DMS153 (cell line): ENCODE measurements at regions not wholly inside any gene's neighbourhood (a gene's known extent, or its start where the extent isn't known, plus 50 kb on each side); places are given as distances from the start of the nearest gene placed in this dataset.

Experiments used
- DNase-seq: peaks from one replicate; lab custom pipeline; 2025; lab: John Stamatoyannopoulos, UW

- DNase-seq = no peak
Measured at GRCh38 chr1:106755682-106756406, 300.6 kb upstream of the PRMT6 start.

- DNase-seq = no peak
Measured at GRCh38 chr1:106756752-106757151, 299.7 kb upstream of the PRMT6 start.

- no peak for DNase-seq
Measured at GRCh38 chr1:106768077-106768476, 288.4 kb upstream of the PRMT6 start.

- DNase-seq = no peak
Measured at GRCh38 chr1:106768501-106768900, 288.0 kb upstream of the PRMT6 start.

- no peak for DNase-seq
Measured at GRCh38 chr1:106773206-106773605, 283.3 kb upstream of the PRMT6 start.

GRCh38 chr1:106780066-106780465 lies 276.4 kb upstream of the PRMT6 start:
- DNase-seq = no peak

GRCh38 chr1:106780806-106781569 lies 275.5 kb upstream of the PRMT6 start:
- DNase-seq = no peak

- DNase-seq = no peak
Measured at GRCh38 chr1:106785176-106785575, 271.3 kb upstream of the PRMT6 start.

- DNase-seq = no peak
Measured at GRCh38 chr1:106787520-106787919, 269.0 kb upstream of the PRMT6 start.

- DNase-seq = no peak
Measured at GRCh38 chr1:106789686-106790085, 266.8 kb upstream of the PRMT6 start.

- no peak for DNase-seq
Measured at GRCh38 chr1:106791041-106791440, 265.4 kb upstream of the PRMT6 start.

GRCh38 chr1:106793651-106794050 lies 262.8 kb upstream of the PRMT6 start:
- no peak for DNase-seq

- DNase-seq = no peak
Measured at GRCh38 chr1:106798991-106799390, 257.5 kb upstream of the PRMT6 start.

- DNase-seq = no peak
Measured at GRCh38 chr1:106802181-106802580, 254.3 kb upstream of the PRMT6 start.

GRCh38 chr1:106814418-106814817 lies 242.1 kb upstream of the PRMT6 start:
- DNase-seq = no peak

GRCh38 chr1:106817575-106817974 lies 238.9 kb upstream of the PRMT6 start:
- no peak for DNase-seq

GRCh38 chr1:106831511-106831910 lies 225.0 kb upstream of the PRMT6 start:
- no peak for DNase-seq

- no peak for DNase-seq
Measured at GRCh38 chr1:106836708-106837107, 219.8 kb upstream of the PRMT6 start.

GRCh38 chr1:106843518-106843917 lies 213.0 kb upstream of the PRMT6 start:
- DNase-seq = no peak

- no peak for DNase-seq
Measured at GRCh38 chr1:106846656-106847055, 209.8 kb upstream of the PRMT6 start.

GRCh38 chr1:106861110-106861509 lies 195.4 kb upstream of the PRMT6 start:
- DNase-seq = no peak

- DNase-seq = no peak
Measured at GRCh38 chr1:106868828-106869227, 187.6 kb upstream of the PRMT6 start.

- no peak for DNase-seq
Measured at GRCh38 chr1:106875622-106876021, 180.9 kb upstream of the PRMT6 start.

GRCh38 chr1:106876384-106876783 lies 180.1 kb upstream of the PRMT6 start:
- no peak for DNase-seq
